Duodenal mucosa (tissue), 2 donors: ENCODE measurements at regions not wholly inside any gene's neighbourhood (a gene's known extent, or its start where the extent isn't known, plus 50 kb on each side); places are given as distances from the start of the nearest gene placed in this dataset.
"Not testable (repeated sequence)": the region's sequence is repeated elsewhere in the genome, so short reads cannot be mapped to it uniquely, and the experiment has no call there.

Source experiments
- H3K27ac ChIP-seq: one replicate; pipeline ENCODE4 v1.7.0; 2013; ENCODE audit warnings: low read depth, low read length
- H3K27me3 ChIP-seq, 2 donors: one replicate each; pipeline ENCODE4 v1.7.0; 2013; ENCODE audit warnings: low read length in 2 of 2, control low read depth in 1 of 2; ENCODE audit not compliant: insufficient read depth in 2 of 2, control insufficient read depth in 1 of 2
- H3K36me3 ChIP-seq, 2 donors: one replicate each; pipeline ENCODE4 v1.7.0; 2013; ENCODE audit warnings: low read length in 2 of 2, control low read depth in 1 of 2; ENCODE audit not compliant: insufficient read depth in 2 of 2, control insufficient read depth in 1 of 2
- H3K4me1 ChIP-seq, 2 donors: one replicate each; pipeline ENCODE4 v1.7.0; 2013; ENCODE audit warnings: low read length in 2 of 2, control low read depth in 1 of 2; ENCODE audit not compliant: insufficient read depth in 2 of 2, control insufficient read depth in 1 of 2
- H3K4me3 ChIP-seq, 2 donors: one replicate each; pipeline ENCODE4 v1.7.0; 2013; ENCODE audit warnings: low read length in 2 of 2, low read depth in 1 of 2
- H3K9ac ChIP-seq, 2 donors: one replicate each; pipeline ENCODE4 v1.7.0; 2013; ENCODE audit warnings: low read length in 2 of 2, low read depth in 1 of 2
- H3K9me3 ChIP-seq, 2 donors: one replicate each; pipeline ENCODE4 v1.7.0; 2013; ENCODE audit warnings: low read length in 2 of 2, control low read depth in 1 of 2; ENCODE audit not compliant: control insufficient read depth in 1 of 2

DNA sequence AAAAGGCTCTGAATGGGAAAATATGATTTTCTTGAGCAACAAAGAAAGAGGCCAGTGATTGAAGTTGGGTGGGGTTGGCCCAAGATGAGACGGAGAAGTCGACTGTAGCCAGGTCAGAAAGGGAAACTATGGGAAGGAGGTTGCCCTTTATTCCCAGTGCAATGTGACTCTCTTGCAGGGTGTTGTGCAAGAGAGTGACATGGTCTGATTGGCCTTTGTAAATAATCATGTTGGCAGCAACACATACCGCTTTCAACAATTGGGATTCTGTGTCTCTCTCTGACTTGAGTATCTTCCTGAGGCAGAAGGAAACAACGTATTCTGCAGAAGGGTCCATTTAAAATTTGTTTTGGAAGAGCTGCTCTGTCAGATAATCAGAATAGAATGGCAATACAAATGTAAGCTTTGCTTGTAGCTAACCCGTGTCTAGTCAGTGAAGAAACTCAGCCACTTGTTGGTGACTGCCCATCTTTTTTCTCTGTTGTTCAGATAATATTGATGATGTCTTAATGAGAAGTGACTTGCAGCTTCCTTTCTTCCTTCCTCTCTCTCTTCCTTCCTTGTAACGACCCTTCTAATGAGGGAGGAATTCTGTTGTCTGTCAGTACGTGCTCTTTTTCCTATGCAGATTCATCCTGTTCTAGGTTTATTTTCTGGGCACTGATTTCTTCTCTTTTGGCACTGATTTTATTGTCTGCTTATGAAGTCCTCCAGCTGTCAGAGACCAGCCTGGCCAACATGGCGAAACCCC is 311.0 kb upstream of the FAM98A start:
- no peaks in the 10 kb centered on the region for H3K4me1 ChIP-seq
- H3K9me3 ChIP-seq, result peaks cover 15 to 17% of the 10 kb centered on the region in 2 donors
- no peak overlapping the region for H3K27ac ChIP-seq
- H3K36me3 ChIP-seq, result no peaks in the 10 kb centered on the region
- H3K4me3 ChIP-seq, result no peak overlapping the region
- H3K27me3 ChIP-seq, result no peaks in the 10 kb centered on the region
- H3K9ac ChIP-seq, result no peak overlapping the region

DNA sequence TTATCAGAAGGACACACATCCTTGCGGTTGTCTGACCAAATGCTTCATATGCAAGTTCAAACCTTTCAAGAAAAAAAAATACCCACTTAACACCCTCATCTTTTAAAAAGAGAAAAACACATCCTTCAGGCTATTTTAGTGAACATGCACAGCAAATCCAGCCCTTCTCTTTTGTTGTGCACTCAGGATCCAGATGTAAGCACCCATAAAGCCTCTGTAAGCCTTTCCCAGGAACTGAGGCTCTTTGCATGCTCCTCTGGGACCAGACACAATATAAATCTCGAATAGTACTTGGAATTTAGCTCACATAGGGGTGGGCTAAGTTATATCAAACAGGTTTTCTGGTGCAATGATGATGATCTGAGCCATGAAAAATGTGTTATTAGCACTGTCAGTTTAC is 308.8 kb upstream of the FAM98A start:
- Histone ChIP-seq H3K27me3 (no peaks in the 10 kb centered on the region), H3K4me1 (no peaks in the 10 kb centered on the region), H3K4me3 (no peak overlapping the region), H3K27ac (no peak overlapping the region), H3K36me3 (no peaks in the 10 kb centered on the region), H3K9me3 (peaks cover 6 to 9% of the 10 kb centered on the region in 2 donors), H3K9ac (no peak overlapping the region)

GRCh38 chr2:33906129-33906528 is 307.0 kb upstream of the FAM98A start:
- H3K36me3 ChIP-seq, H3K4me1 ChIP-seq, H3K9me3 ChIP-seq, H3K27ac ChIP-seq, H3K27me3 ChIP-seq, H3K9ac ChIP-seq, H3K4me3 ChIP-seq: not testable (repeated sequence)

GRCh38 chr2:33904801-33905200 is 305.7 kb upstream of the FAM98A start:
- peaks cover 0 to 6% of the 10 kb centered on the region in 2 donors for H3K9me3 ChIP-seq
- no peak overlapping the region for H3K27ac ChIP-seq
- H3K36me3 ChIP-seq, result no peaks in the 10 kb centered on the region
- H3K4me1 ChIP-seq, result no peaks in the 10 kb centered on the region
- no peaks in the 10 kb centered on the region for H3K27me3 ChIP-seq
- H3K4me3 ChIP-seq, result no peak overlapping the region
- H3K9ac ChIP-seq, result no peak overlapping the region

DNA sequence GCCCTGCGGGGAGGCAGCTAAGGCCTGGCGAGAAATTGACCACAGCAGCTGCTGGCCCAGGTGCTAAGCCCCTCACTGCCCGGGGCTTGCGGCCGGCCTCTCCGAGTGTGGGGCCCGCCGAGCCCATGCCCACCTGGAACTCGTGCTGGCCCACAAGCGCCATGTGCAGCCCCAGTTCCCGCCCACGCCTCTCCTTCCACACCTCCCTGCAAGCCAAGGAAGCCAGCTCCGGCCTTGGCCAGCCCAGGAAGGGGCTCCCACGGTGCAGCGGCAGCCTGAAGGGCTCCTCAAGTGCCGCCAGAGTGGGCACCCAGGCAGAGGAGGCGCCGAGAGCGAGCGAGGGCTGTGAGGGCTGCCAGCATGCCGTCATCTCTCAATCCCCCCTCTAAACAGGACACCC is 304.6 kb upstream of the FAM98A start:
- Histone ChIP-seq H3K4me1 (no peaks in the 10 kb centered on the region), H3K36me3 (no peaks in the 10 kb centered on the region), H3K9ac (no peak overlapping the region), H3K27ac (no peak overlapping the region), H3K4me3 (no peak overlapping the region), H3K9me3 (peaks cover 0 to 3% of the 10 kb centered on the region in 2 donors), H3K27me3 (no peaks in the 10 kb centered on the region)

DNA sequence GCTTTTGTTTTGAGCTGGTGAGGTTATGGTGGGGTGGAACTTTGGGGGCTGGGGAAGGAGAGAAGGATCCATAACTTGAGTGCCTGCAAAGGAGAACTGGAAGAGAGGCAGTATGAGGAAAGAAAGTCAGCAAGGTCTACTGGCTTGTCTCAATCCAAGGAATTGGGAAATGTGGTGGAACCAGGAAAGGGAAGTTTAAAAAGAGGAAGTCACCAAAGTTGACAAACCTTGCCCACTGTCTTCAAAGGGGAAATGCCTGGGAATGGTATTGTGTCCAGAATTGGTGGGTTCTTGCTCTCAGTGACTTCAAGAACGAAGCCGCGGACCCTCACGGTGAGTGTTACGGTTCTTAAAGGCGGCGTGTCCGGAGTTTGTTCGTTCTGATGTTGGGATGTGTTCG is 304.1 kb upstream of the FAM98A start:
- Histone ChIP-seq H3K4me1 (no peaks in the 10 kb centered on the region), H3K27me3 (no peaks in the 10 kb centered on the region), H3K36me3 (no peaks in the 10 kb centered on the region), H3K9ac (no peak overlapping the region), H3K27ac (no peak overlapping the region), H3K4me3 (no peak overlapping the region), H3K9me3 (peaks cover 0 to 3% of the 10 kb centered on the region in 2 donors)

- Histone ChIP-seq H3K27ac (no peak overlapping the region), H3K27me3 (no peaks in the 10 kb centered on the region), H3K9ac (no peak overlapping the region), H3K4me1 (no peaks in the 10 kb centered on the region), H3K9me3 (peaks cover 0 to 5% of the 10 kb centered on the region in 2 donors), H3K4me3 (no peak overlapping the region), H3K36me3 (no peaks in the 10 kb centered on the region)
Measured at GRCh38 chr2:33900610-33901009, 301.5 kb upstream of the FAM98A start.

GRCh38 chr2:33897741-33898140 is 298.6 kb upstream of the FAM98A start:
- H3K36me3 ChIP-seq, result no peaks in the 10 kb centered on the region
- no peaks in the 10 kb centered on the region for H3K4me1 ChIP-seq
- H3K27me3 ChIP-seq, result no peaks in the 10 kb centered on the region
- no peak overlapping the region for H3K27ac ChIP-seq
- H3K9ac ChIP-seq, result no peak overlapping the region
- H3K4me3 ChIP-seq, result no peak overlapping the region
- peaks cover 0 to 3% of the 10 kb centered on the region in 2 donors for H3K9me3 ChIP-seq

GRCh38 chr2:33893824-33894223 is 294.7 kb upstream of the FAM98A start:
- Histone ChIP-seq H3K9ac (no peak overlapping the region), H3K27ac (no peak overlapping the region), H3K36me3 (no peaks in the 10 kb centered on the region)

DNA sequence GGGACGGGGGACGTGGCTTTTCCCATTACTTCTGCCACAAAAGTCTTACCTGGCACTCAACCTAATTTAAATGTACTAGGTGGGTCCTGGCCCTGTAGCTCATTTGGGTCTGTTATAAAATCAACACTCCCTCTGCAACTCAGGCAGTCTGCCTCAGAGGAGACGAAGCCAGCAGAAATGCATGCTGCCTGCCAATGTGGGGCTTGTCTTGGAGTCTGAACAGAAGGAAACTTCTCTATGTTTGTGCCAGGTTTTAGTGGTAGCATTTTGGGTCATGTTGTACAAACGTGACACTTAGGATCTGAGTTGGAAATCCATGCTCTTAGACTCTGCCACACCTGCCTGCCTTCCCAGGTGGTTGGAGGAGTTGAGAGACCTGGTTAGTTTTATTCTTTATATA is 292.5 kb upstream of the FAM98A start:
- Histone ChIP-seq H3K4me1 (no peaks in the 10 kb centered on the region), H3K27ac (no peak overlapping the region), H3K9ac (no peak overlapping the region), H3K27me3 (no peaks in the 10 kb centered on the region), H3K9me3 (peaks cover 3 to 4% of the 10 kb centered on the region in 2 donors), H3K4me3 (no peak overlapping the region), H3K36me3 (no peaks in the 10 kb centered on the region)

More at GRCh38 chr2:33893824-33894223, 294.7 kb upstream of the FAM98A start:
- Histone ChIP-seq H3K4me1 (no peaks in the 10 kb centered on the region), H3K9me3 (peaks cover 0 to 3% of the 10 kb centered on the region in 2 donors), H3K4me3 (no peak overlapping the region), H3K27me3 (no peaks in the 10 kb centered on the region)
